Iris pigment epithelial cell (primary cell): ENCODE measurements at regions not wholly inside any gene's neighbourhood (a gene's known extent, or its start where the extent isn't known, plus 50 kb on each side); places are given as distances from the start of the nearest gene placed in this dataset.
"Not testable (repeated sequence)": the region's sequence is repeated elsewhere in the genome, so short reads cannot be mapped to it uniquely, and the experiment has no call there.

Experiments
- DNase-seq: peaks from one replicate; pipeline ENCODE4 v3.0.0-alpha.2; 2011; ENCODE audit warnings: low read depth

DNA sequence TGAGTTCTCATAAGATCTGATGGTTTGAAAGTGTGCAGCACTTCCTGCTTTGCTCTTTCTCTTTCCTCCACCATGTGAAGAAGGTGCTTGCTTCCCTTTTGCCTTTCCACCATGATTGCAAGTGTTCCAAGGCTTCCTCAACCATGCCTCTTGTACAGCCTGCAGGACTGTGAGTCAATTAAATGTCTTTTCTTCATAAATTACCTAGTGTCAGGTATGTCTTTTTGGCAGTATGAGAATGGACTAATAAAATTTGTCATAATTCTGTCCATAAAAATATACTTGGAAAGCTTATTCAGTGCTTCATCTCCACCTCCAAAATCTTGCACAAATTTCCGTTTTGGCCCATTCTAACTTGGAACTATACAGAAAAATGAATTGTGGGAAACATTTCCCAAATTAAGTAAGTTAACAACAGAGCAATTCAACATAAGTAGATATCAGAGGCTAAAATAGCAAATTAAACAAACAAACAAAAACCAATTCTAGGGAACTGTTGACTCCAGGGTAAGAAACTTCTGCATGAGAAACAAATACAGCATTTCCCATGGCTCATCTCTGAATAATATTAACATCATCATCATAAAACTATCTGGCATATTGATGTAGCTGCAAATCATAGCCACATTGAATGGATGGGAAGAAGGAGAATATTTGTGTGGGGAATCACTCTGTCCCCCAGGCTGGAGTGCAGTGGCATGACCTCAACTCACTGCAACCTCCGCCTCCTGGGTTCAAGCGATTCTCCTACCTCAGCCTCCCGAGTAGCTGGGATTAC lies 459.5 kb upstream of the FAR2 start:
- no peak for DNase-seq

DNA sequence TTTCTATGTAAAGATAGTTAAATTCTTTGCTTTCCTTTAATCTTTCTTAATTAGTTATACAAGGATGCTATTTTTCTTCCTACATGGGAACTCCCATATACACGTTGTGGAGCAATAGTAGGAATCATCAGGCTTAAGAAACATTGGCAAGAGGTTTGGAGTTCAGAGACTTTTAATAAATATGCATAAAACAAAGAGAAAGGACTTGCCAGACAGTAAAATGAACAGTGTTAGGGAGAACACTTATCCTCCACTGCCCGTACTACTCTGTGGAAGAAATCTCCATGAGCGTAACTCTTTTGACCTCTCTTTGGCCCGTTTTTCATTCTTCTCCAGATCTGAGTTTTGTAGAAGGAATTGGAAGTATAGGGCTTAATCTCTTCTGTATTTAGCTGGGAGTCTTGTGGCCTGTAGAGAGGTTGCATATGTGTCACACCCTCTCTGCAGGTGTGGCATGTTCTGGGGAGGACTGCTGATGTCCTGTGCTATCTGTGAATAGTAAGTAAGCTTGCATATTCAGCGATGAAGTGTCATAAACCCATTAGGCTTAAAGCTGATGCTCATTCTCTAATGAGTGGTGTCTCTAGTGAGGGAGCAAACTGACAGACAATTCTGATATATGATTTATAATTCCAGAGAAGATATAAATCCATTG lies 455.4 kb upstream of the FAR2 start:
- no peak for DNase-seq

- peak; percentile 6 for DNase-seq
Measured at GRCh38 chr12:28698553-28698952, 450.5 kb upstream of the FAR2 start.

DNA sequence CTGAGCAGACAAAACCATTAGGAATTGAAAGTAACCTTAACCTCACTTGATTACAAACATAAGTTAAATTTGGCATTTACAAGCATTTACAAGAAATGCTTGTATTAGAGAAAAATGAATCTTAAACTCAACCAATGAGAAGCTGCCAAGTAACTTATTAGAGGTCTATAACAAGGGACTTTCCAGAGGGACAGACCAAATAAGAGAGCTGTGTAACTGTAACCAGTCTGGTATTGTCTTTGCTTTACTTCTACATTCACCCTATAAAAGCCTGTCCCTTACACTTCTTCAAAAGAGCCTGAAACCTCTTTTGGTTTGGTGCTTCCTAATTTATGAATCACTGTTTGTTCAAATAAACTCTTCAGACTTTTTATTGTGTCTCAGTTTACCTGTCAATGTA lies 450.0 kb upstream of the FAR2 start:
- no peak for DNase-seq

- no peak for DNase-seq
Measured at GRCh38 chr12:28700161-28700560, 448.9 kb upstream of the FAR2 start.

GRCh38 chr12:28704477-28705169 lies 444.5 kb upstream of the FAR2 start:
- DNase-seq: no peak

GRCh38 chr12:28708918-28709371 lies 440.1 kb upstream of the FAR2 start:
- peak; percentile 85 for DNase-seq

GRCh38 chr12:28709986-28710685 lies 438.9 kb upstream of the FAR2 start:
- DNase-seq: peak; percentile 5

DNA sequence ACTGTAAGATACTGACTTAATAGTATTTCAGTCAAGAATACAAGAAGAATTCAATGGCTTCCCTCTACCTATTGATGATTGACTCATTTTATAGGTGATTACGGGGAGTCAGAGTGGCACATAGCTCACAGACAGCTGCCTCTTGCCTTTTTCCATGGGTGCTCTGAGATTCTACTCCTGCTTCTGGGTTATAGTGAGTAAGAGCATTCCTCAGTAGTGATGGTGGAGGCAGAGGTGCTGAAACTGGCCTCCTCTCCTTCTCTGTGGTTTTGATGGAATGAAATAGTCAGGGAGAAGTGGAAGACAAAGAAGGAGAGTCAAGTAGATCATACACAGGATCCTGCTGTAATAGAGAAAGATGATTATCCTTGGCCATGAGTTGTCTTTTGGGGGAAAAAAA lies 438.2 kb upstream of the FAR2 start:
- peak; percentile 90 for DNase-seq

GRCh38 chr12:28711421-28711820 lies 437.7 kb upstream of the FAR2 start:
- DNase-seq: no peak

DNA sequence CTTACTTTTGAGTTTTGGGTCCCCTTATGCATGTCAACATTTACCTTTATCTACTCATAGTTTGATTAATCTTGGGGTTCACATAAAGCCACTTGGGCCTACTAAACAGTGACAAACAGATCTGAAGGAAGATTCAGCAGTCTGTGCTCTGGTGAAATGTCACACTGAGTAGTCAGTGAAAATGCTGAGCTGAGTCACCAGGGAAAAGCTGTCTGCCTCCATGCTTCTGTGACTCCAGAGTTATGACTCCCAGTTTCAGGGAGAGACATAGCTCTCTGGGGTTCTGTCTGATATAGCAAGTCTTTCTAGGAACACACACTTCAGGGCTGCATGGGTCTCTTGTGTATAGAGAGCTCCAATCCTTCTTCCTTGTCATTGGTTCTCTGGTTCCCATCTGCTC lies 406.3 kb upstream of the FAR2 start:
- peak; percentile 25 for DNase-seq

- DNase-seq: no peak
Measured at GRCh38 chr12:28746734-28747325, 402.2 kb upstream of the FAR2 start.

GRCh38 chr12:28750946-28751685 lies 398.0 kb upstream of the FAR2 start:
- peak; percentile 16 for DNase-seq

DNA sequence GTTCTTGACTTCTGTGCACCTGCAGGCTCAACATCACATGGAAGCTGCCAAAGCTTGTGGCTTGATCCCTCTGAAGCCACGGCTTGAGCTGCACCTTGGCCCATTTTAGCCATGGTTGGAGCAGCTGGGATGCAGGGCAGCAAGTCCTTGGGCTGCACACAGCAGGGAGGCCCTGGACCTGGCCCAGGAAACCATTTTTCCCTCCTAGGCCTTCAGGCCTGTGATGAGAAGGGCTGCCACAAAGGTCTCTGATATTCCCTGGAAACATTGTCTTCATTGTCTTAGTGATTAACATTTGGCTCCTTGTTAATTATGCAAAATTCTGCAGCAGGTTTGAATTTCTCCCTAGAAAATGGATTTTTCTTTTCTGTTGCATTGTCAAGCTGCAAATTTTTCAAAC lies 394.1 kb upstream of the FAR2 start:
- DNase-seq: no peak

DNA sequence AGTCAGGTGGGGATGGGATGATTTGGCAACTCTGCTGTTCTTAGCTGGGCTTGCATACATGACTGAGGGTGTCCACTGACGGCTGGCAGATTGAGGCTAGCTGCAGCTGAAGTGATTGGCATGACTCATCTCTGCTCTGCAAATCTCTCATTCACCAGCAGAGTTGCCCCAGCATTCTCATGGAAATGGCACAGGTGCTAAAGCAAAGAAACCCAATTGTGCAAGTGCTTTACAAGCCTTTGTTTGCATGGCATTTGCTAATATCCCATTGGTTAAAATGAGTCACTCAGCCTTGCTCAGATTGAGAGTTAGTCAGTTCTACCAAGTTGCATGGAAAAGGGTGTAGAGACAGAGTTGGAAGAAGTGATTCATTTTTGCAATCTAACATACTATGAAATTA lies 389.7 kb upstream of the FAR2 start:
- DNase-seq: peak; percentile 64

DNA sequence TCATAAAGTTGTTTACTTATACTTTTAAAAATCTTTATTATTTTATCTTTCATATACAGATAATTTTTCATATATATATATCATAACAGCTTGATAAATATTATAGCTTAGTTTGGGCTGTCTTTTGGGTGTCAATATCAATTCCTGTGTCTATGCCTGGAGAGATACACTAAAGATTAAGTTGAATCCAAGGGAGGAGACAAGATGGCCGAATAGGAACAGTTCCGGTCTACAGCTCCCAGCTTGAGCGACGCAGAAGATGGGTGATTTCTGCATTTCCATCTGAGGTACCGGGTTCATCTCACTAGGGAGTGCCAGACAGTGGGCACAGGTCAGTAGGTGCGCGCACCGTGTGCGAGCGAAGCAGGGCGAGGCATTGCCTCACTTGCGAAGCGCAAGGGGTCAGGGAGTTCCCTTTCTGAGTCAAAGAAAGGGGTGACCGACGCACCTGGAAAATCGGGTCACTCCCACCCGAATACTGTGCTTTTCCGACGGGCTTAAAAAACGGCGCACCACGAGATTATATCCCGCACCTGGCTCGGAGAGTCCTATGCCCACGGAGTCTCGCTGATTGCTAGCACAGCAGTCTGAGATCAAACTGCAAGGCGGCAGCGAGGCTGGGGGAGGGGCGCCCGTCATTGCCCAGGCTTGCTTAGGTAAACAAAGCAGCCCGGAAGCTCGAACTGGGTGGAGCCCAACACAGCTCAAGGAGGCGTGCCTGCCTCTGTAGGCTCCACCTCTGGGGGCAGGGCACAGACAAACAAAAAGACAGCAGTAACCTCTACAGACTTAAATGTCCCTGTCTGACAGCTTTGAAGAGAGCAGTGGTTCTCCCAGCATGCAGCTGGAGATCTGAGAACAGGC lies 388.8 kb upstream of the FAR2 start:
- not testable (repeated sequence) for DNase-seq

DNA sequence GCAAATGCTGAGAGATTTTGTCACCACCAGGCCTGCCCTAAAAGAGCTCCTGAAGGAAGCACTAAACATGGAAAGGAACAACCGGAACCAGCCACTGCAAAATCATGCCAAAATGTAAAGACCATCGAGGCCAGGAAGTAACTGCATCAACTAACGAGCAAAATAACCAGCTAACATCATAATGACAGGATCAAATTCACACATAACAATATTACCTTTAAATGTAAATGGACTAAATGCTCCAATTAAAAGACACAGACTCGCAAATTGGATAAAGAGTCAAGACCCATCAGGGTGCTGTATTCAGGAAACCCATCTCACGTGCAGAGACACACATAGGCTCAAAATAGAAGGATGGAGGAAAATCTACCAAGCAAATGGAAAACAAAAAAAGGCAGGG lies 387.2 kb upstream of the FAR2 start:
- not testable (repeated sequence) for DNase-seq

GRCh38 chr12:28766398-28766797 lies 382.7 kb upstream of the FAR2 start:
- DNase-seq: no peak

- no peak for DNase-seq
Measured at GRCh38 chr12:28767836-28768348, 381.2 kb upstream of the FAR2 start.

DNA sequence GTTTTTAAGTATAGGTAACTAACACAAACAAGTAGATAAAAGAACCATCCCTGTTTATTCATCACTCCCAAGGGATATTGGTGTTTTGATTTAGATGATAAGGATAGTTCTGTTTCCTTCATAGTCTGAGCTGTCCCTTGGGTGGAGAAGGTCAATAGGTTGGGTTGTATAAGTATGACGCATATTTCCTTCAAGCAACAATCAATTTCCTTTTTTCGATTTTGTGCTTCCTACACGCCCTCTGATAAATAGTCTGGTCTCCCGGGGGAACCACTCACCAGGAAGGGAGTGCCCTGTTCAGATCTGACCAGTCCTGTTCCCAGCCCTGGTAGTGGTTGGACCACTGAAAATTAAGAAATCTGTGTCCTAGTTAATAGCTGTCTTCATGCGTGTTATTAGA lies 378.8 kb upstream of the FAR2 start:
- DNase-seq: no peak
